Peyer's patch (tissue), 4 donors: ENCODE measurements at regions not wholly inside any gene's neighbourhood (a gene's known extent, or its start where the extent isn't known, plus 50 kb on each side); places are given as distances from the start of the nearest gene placed in this dataset.
A peak's percentile ranks its signal among the peaks of the same experiment; 100 is the strongest.

Source experiments
- DNase-seq, 3 donors: peaks; one replicate each; pipeline ENCODE4 v3.0.0-alpha.2; 2017 to 2019
- H3K27ac ChIP-seq, 4 donors: fragments of 200-600 bp; sonication (generic); one replicate each; pipeline ENCODE4 v1.5.1; 2016 to 2019
- H3K27me3 ChIP-seq, 2 donors: fragments of 200-600 bp; sonication (generic); one replicate each; pipeline ENCODE4 v1.5.1; 2019
- H3K36me3 ChIP-seq, 3 donors: fragments of 200-600 bp; sonication (generic); one replicate each; pipeline ENCODE4 v1.5.1; 2016 to 2019
- H3K4me1 ChIP-seq, 4 donors: fragments of 200-600 bp; sonication (generic); one replicate each; pipeline ENCODE4 v1.5.1; 2016 to 2019
- H3K4me3 ChIP-seq, 4 donors: fragments of 200-600 bp; sonication (generic); 1 replicate in 3 of 4; 2 replicates in 1 of 4; pipeline ENCODE4 v1.5.1; 2016 to 2019; ENCODE audit warnings: mild to moderate bottlenecking in 1 of 4
- H3K9me3 ChIP-seq, 4 donors: fragments of 200-600 bp; sonication (generic); one replicate each; pipeline ENCODE4 v1.5.1; 2016 to 2019; ENCODE audit warnings: mild to moderate bottlenecking in 1 of 4
- POLR2A ChIP-seq, 2 donors: fragments of 450-650 bp; IDR thresholded peaks; one replicate each; pipeline ENCODE4 v1.5.1; 2017; ENCODE audit warnings: antibody characterized with exemption in 2 of 2, mild to moderate bottlenecking in 2 of 2, moderate library complexity in 2 of 2
- TF ChIP-seq, protein P1 (sequence below), 6 experiments: fragments of 450-650 bp in 4 of 6; fragments of 200-600 bp in 2 of 6; sonication (generic) in 1 of 6; IDR thresholded peaks; one replicate each; pipeline ENCODE4 v1.5.1; 2017 to 2019; ENCODE audit warnings: antibody characterized with exemption in 6 of 6, mild to moderate bottlenecking in 3 of 6, moderate library complexity in 1 of 6

- TF ChIP-seq POLR2A (IDR thresholded peaks at IDR 0.05), result no peak
- TF ChIP-seq, protein P1, sequence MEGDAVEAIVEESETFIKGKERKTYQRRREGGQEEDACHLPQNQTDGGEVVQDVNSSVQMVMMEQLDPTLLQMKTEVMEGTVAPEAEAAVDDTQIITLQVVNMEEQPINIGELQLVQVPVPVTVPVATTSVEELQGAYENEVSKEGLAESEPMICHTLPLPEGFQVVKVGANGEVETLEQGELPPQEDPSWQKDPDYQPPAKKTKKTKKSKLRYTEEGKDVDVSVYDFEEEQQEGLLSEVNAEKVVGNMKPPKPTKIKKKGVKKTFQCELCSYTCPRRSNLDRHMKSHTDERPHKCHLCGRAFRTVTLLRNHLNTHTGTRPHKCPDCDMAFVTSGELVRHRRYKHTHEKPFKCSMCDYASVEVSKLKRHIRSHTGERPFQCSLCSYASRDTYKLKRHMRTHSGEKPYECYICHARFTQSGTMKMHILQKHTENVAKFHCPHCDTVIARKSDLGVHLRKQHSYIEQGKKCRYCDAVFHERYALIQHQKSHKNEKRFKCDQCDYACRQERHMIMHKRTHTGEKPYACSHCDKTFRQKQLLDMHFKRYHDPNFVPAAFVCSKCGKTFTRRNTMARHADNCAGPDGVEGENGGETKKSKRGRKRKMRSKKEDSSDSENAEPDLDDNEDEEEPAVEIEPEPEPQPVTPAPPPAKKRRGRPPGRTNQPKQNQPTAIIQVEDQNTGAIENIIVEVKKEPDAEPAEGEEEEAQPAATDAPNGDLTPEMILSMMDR (IDR thresholded peaks at IDR 0.05), result no peak
- no peak for DNase-seq
- Histone ChIP-seq H3K27me3 (no peaks in the 10 kb centered on the region), H3K4me1 (peaks cover 16 to 97% (median 33%) of the 10 kb centered on the region in 4 donors), H3K27ac (peak overlapping the region; percentile 5 to 96 (median 87)), H3K36me3 (peaks cover 0 to 17% (median 0%) of the 10 kb centered on the region in 3 donors), H3K4me3 (no peak overlapping the region), H3K9me3 (no peaks in the 10 kb centered on the region)
These were observed 98.5 kb downstream of the RFLNA start for GRCh38 chr12:124393414-124393790.

DNA sequence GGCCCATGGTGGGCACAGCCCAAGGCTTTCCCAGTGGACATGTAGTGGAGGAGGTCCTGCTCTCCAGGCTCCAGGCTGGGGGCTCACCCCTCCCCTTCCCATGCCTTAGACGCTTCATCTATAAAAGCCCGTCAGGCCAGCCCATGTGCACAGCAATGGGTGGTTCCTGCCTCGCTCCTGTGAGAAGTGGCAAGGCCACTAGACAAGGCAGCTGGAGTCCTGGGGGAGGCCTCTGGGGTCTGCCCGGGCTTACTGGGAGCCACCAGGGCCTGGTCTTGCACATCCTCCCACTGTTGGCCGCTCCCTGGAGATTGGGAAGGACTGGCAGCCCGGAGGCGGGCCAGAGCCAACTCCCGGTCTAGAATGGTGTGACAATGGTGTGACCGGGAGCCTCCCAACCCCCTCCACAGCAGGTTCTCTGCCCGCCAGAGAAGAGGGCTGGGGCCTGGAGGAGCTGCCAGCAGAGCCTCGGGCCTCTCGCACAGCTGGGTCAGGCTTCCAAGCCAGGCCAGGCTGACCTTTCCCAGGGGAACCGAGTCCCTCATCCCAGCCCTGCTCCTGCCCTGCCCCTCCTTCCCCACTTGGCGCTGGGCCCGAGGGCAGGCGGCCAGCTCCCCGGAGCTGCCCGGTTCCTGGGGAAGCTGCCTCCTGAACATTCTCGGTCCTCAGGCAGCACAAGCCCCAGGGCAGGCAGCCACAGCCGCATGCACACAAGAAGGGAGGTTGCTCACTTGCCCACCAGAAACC is 97.9 kb downstream of the RFLNA start:
- no peak for TF ChIP-seq POLR2A (IDR thresholded peaks at IDR 0.05)
- TF ChIP-seq, protein P1 (IDR thresholded peaks at IDR 0.05), result peak in 2 of 6 experiments; percentile 4 to 8
- peak overlapping the region; percentile 28 to 96 (median 87) for H3K27ac ChIP-seq
- DNase-seq, result peak in 2 of 3 donors; percentile 79 to 85
- no peaks in the 10 kb centered on the region for H3K27me3 ChIP-seq
- no peaks in the 10 kb centered on the region for H3K9me3 ChIP-seq
- peaks cover 16 to 97% (median 33%) of the 10 kb centered on the region in 4 donors for H3K4me1 ChIP-seq
- H3K4me3 ChIP-seq, result no peak overlapping the region
- H3K36me3 ChIP-seq, result peaks cover 0 to 17% (median 0%) of the 10 kb centered on the region in 3 donors

- DNase-seq, result peak in 1 of 3 donors; percentile 22
- Histone ChIP-seq H3K4me1 (peaks cover 16 to 97% (median 33%) of the 10 kb centered on the region in 4 donors), H3K36me3 (peaks cover 0 to 16% (median 0%) of the 10 kb centered on the region in 3 donors), H3K27ac (peak overlapping the region; percentile 81 to 96 (median 89)), H3K9me3 (no peaks in the 10 kb centered on the region), H3K27me3 (no peaks in the 10 kb centered on the region), H3K4me3 (no peak overlapping the region)
- TF ChIP-seq POLR2A (IDR thresholded peaks at IDR 0.05), result no peak
- TF ChIP-seq, protein P1 (IDR thresholded peaks at IDR 0.05), result peak in 4 of 6 experiments; percentile 4 to 16 (median 8)
These were observed 97.4 kb downstream of the RFLNA start for GRCh38 chr12:124392271-124392666.

GRCh38 chr12:124391340-124392261 is 96.7 kb downstream of the RFLNA start:
- Histone ChIP-seq H3K27ac (peak overlapping the region; percentile 81 to 96 (median 89)), H3K27me3 (no peaks in the 10 kb centered on the region), H3K36me3 (peaks cover 0 to 13% (median 0%) of the 10 kb centered on the region in 3 donors), H3K4me1 (peaks cover 16 to 97% (median 33%) of the 10 kb centered on the region in 4 donors), H3K4me3 (peak overlapping the region in 2 of 4 donors; percentile 5 to 45), H3K9me3 (no peaks in the 10 kb centered on the region)
- no peak for TF ChIP-seq POLR2A (IDR thresholded peaks at IDR 0.05)
- TF ChIP-seq, protein P1 (IDR thresholded peaks at IDR 0.05), result no peak
- peak in 2 of 3 donors; percentile 90 to 91 for DNase-seq

GRCh38 chr12:124390442-124391097 is 95.7 kb downstream of the RFLNA start:
- peak overlapping the region in 2 of 4 donors; percentile 5 to 45 for H3K4me3 ChIP-seq

More at GRCh38 chr12:124390442-124391097, 95.7 kb downstream of the RFLNA start:
- Histone ChIP-seq H3K4me1 (peaks cover 16 to 94% (median 33%) of the 10 kb centered on the region in 4 donors), H3K27me3 (no peaks in the 10 kb centered on the region), H3K9me3 (no peaks in the 10 kb centered on the region), H3K36me3 (peaks cover 0 to 18% (median 0%) of the 10 kb centered on the region in 3 donors), H3K27ac (peak overlapping the region; percentile 81 to 96 (median 89))
- no peak for TF ChIP-seq POLR2A (IDR thresholded peaks at IDR 0.05)
- TF ChIP-seq, protein P1 (IDR thresholded peaks at IDR 0.05), result no peak
- DNase-seq, result peak in 2 of 3 donors; percentile 48 to 76
